Head of caudate nucleus (tissue), 42 donors: ENCODE measurements at regions not wholly inside any gene's neighbourhood (a gene's known extent, or its start where the extent isn't known, plus 50 kb on each side); places are given as distances from the start of the nearest gene placed in this dataset.

Source experiments
- DNase-seq, 42 donors: peaks; one replicate each; pipeline versions ENCODE4 v3.0.0 to v3.0.0-alpha.2; 2020 to 2021; ENCODE audit warnings: mixed read lengths in 7 of 42
- intact Hi-C: fragments of 100-400 bp; cut with DNase I; formaldehyde crosslinking; loops from one replicate; pipeline ENCODE4 v1.15.0; 2022

DNA sequence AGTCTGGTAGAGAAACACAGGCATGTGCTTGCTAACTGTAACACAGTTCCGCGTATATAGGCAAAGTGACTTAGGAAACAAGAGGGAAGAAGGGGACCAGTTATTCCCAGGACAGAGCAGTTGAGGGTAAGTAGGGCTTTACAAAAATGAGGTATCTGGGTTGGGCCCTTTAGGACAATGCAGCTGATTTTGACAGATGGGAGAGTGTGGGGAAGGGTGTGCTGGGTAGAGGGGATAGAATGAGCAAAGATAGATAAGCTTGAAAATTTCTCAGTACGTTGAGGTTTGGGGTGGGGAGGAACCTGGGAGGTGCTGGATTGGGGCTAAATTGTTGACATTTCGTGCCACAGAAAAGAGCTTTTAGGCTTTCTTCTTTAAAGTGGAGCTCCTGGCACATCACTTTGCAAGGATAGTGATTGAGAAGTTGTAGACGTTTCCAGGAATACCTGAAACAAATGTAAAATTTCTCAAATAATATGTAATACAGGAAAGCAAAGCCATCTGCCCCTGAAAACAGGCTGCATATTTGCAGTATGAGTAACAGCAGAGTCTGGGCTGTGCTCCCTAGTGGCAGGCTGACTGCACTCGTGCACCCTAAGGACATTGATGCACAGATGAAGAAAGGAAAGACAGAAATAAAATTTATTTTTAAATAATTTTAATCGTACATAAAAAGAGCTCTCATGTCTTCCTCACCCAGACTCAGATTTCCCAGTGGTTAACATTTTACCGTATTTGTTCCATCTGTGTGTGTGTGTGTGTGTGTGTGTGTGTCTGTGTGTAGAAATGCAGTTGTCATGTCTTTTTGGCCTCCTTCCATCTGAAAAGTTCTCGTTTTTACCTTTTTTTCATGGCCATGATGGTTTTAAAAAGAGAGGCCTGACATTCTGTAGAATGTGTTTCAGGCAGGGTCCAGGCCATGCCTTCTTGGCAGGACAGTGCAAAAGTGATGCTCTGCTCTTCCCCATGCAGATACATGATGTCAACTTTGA is 144.9 kb upstream of the DMRT1 start:
- peak in 22 of 42 donors; percentile 20 to 83 (median 58) for DNase-seq
- intact Hi-C loops: no loop called here

DNA sequence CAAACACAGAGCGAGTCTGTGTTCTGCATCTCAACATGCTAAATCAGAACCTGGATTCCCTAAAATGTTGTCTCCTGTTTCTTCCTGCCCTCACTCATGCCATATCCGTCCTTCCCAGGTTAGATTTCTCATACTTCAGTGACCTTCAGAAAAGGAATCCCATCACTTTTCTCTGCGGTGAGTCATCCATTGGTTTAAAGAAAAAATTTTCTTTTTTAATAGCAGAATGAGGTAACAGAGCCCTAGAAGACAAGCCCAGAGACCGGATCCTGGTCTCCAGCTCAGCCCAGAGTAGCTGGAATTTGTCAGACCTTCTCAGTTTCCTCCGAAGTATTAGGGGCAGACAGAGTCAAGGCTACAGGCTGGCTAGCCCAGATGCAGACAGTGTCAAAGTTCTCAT is 143.2 kb upstream of the DMRT1 start:
- intact Hi-C loops: no loop called here

DNA sequence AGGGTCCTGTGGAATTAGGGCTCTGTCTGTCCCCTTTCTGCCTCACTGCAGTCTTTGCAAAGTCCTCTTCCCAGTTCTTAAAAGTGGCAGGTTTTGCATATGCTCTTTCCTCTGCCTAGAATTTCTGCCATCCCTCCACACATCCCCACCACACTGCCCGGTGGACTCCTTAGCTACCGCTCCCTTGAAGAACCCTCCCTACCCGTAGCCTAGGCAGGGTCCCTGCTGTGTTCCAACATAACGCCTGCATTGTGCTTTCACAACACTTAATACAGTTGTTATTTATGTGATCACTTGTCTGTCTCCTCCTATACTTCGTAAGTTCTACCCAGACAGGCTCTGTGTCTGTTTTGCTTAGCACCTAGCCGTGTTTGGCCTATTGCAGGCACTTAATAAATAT is 142.5 kb upstream of the DMRT1 start:
- intact Hi-C loops: no loop called here

More for the DNA sequence above, 143.2 kb upstream of the DMRT1 start:
- no peak for DNase-seq

DNA sequence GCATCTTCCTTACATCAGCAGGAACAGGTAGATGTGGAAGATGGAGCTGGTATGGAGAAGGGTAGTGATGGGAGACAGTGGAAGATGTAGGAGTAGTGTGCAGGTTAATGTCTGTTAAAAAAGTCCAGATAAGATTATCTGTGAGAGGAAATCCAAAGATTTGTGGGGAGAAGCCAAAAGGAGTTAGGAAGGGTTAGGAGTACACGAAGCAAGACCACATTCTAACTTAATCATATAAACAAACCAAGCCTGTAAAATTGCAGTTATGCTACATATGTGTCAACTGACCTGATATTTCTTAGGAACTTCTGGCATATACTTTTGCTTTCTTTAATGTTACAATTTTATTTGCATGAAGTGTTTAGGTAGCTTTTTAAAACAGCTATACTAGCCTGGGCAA is 142.1 kb upstream of the DMRT1 start:
- no peak for DNase-seq
- intact Hi-C loops: no loop called here

More for the DNA sequence above, 142.5 kb upstream of the DMRT1 start:
- no peak for DNase-seq

DNA sequence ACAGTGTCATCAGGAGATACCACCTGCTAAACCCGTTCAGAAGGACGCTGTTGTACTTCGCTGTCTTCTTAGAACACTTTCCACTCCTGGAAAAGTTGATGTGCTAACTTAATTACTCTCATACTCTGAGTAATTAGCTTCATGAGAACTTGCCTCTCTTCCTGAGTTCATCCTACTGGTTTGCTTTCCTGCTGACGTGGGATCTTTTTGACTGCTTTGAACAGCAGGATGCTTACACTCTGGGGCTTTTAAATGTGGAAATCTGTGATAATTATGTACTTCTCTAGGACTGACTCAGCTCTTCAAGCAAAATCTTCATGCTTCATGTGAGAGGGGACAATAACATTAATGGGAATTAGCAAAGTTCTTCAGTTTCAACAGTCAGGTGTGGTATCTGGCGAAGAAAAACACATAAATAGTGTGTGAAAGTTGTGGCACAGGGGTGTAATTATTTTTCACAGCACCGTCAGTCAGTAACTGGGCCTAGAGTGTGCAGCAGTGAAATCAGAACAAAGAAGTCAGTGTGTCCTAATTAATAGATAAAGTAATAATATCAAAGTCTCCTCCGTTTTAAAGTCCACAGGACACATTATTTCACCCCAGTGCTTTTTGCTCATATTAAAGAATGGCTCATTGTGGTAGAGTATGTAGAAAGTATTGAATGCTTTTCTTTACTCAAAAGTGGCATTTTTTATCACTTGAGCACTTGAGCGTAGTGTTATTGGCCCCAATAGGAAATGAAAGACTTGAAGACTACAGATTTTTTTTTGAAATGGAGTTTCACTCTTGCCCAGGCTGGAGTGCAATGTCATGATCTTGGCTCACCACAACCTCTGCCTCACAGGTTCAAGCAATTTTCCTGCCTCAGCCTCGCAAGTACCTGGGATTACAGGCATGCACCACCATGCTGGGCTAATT is 140.9 kb upstream of the DMRT1 start:
- no peak for DNase-seq
- intact Hi-C loops: no loop called here

DNA sequence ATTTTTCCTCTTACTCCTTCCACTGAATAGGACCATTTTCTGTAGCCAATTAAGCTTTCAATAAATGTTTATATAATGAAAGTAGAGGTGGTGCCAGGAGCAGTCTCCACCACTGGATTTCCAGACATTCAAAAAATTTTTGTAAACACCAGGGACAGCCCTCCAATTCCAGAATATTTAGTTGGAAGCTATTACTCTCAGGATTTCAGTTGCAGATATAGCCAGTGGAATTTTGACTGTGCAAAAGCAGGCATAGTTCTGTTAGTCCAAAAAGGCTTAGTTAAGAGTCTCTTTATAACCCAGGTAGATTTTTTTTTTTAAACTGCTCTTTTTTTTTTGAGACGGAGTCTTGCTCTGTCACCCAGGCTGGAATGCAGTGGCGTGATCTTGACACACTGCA is 138.1 kb upstream of the DMRT1 start:
- intact Hi-C loops: no loop called here
- no peak for DNase-seq

DNA sequence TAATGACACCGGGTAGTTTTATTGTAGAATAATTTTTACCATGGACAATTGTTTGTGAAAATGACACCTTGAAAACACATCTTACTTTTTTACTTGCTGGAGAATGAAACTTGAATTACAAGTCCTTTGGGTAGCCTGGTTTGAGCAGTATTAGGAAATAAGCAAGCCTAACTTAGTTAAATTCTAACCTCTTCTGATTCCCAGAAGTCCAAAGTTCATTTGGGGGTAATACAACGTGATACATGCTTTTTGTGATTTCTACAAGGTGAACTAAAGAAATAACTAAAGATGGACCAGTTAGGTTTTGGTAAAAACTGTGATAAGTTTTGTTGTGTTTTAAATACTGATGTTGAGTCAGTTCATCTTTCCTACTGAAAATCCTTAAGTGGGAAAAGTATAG is 135.4 kb upstream of the DMRT1 start:
- no peak for DNase-seq
- intact Hi-C loops: no loop called here

DNA sequence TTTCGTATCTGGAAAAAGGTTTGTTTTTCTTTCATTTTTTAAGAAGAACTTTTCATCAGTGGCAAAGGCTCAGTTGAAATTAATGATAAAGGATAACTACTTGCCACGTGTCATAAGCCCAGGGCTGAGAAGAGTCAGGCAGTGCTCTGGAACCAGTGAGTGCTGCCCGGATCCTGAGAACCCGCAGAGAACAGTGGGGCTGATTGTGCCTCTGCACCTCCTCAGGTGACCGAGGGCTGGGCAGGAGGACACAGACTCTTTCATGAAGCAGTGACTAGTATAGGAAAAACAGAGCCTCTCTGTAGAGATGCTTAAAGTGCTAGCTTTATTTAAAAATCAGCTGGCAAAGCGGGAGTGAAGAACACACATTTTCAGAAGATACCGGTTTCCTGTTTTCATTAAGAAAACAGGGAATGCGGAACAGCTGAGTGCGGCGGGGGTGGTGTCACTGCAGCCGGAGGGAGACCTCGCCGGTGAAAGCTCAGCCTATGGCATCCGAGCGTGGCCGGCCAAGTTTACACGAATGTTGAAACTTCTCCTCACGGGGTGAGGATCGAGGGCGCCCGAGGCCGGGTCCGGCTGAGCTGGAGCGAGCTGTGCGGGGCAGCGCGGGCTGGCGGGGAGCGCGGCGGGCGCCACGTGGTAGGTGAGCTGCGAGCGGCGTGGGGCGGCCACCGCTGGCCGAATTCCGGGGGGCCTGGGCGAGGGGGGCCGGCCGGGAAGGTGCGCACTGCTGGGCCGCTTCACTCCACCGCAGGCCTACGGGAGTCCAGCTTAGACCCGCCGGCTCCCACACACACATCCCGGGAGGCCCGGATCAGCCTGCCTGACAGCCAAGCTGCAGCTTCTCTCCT is 134.7 kb upstream of the DMRT1 start:
- intact Hi-C loops: no loop called here
- DNase-seq: peak; percentile 45 to 85 (median 66)

DNA sequence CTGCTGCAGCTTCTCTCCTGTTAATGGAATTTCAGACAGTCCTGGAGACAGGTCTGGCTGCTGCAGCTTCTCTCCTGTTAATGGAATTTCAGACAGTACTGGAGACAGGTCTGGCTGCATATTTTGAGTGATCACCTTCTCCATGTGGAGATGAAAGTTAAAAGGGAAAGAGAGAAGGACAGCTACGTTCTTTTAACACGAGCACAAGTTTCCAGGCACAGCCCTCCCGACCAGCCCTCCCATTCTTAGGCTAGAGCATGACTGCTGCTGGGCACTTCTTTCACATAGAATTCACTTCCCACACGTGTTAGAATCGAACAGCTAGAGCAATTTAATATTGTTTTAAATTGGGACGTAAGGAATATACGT is 133.3 kb upstream of the DMRT1 start:
- peak in 1 of 42 donors; percentile 54 for DNase-seq
- intact Hi-C loops: no loop called here

DNA sequence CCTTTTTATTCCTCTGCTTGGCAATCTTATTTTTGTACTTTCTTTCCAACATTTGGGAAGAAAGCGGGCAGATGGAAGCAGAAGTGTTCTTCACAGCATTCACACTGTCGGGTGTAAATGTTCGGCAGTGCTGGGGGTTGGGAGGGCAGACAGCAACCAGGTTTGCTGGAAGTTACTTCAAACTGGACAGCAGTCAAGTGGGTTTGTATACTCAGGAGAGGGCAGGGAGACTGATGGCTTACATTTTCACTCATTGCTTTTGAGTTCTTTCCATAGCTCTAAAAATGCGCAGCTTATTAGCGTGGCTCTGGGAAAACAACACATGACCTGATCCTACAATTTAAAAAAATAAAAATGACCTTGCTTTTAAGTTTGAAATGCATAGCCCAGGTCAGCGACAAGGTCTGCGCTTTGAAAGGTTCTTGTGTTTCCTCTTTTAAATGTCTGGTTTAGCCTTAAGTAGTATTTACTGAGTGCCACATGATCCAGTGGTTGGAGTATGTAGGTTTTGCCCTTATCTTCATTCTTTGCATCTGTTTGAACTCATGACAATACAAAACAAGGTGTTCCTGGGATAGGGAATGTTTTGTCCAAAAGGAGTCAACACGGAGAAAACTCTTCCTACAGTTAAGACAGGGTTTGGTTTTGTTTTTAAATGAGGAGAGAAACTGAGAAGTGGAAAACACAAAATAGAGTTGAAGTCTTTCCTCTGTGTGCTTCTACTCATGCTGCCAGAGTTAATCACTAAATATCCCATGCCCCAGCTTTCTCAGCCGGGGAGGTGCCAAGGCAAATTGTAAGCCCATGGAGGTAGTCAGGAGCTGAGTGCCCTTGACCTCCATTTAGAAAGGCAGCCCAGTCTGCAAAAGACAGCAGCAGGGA is 132.7 kb upstream of the DMRT1 start:
- DNase-seq: no peak
- intact Hi-C loops: no loop called here

DNA sequence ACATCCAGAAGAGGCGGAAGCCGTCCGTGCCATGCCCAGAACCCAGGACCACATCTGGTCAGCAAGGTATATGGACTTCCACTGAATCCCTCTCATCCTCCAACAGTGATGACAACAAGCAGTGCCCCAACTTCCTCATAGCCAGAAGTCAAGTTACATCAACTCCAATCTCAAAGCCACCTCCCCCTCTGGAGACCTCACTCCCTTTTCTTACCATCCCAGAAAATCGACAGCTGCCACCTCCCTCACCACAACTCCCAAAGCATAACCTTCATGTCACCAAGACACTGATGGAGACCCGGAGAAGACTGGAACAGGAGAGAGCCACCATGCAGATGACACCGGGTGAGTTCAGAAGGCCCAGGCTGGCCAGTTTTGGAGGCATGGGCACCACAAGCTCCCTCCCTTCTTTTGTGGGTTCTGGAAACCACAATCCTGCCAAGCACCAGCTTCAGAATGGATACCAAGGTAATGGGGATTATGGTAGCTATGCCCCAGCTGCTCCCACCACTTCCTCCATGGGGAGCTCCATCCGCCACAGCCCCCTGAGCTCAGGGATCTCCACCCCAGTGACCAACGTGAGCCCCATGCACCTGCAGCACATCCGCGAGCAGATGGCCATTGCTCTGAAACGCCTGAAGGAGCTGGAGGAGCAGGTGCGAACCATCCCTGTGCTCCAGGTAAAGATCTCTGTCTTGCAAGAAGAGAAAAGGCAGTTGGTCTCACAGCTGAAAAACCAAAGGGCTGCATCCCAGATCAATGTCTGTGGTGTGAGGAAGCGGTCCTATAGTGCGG is 130.3 kb upstream of the DMRT1 start:
- intact Hi-C loops: no loop called here
- no peak for DNase-seq

DNA sequence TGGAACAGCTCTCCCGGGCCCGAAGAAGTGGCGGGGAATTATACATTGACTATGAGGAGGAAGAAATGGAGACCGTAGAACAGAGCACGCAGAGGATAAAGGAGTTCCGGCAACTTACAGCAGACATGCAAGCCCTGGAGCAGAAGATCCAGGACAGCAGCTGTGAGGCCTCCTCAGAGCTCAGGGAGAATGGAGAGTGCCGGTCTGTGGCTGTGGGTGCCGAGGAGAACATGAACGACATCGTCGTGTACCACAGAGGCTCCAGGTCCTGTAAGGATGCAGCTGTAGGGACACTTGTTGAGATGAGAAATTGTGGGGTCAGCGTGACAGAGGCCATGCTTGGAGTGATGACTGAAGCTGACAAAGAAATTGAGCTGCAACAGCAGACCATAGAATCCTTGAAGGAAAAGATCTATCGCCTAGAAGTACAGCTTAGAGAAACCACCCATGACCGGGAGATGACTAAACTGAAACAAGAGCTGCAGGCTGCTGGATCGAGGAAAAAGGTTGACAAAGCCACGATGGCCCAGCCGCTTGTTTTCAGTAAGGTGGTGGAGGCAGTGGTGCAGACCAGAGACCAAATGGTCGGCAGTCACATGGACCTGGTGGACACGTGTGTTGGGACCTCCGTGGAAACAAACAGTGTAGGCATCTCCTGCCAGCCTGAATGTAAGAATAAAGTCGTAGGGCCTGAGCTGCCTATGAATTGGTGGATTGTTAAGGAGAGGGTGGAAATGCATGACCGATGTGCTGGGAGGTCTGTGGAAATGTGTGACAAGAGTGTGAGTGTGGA is 129.5 kb upstream of the DMRT1 start:
- peak in 6 of 42 donors; percentile 31 to 74 (median 44) for DNase-seq

DNA sequence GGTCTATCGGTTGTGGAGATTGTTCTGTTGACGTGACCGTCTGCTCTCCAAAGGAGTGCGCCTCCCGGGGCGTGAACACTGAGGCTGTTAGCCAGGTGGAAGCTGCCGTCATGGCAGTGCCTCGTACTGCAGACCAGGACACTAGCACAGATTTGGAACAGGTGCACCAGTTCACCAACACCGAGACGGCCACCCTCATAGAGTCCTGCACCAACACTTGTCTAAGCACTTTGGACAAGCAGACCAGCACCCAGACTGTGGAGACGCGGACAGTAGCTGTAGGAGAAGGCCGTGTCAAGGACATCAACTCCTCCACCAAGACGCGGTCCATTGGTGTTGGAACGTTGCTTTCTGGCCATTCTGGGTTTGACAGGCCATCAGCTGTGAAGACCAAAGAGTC is 128.9 kb upstream of the DMRT1 start:
- peak in 1 of 42 donors; percentile 30 for DNase-seq
- intact Hi-C loops: no loop called here

More for the DNA sequence above, 129.5 kb upstream of the DMRT1 start:
- intact Hi-C loops: no loop called here

DNA sequence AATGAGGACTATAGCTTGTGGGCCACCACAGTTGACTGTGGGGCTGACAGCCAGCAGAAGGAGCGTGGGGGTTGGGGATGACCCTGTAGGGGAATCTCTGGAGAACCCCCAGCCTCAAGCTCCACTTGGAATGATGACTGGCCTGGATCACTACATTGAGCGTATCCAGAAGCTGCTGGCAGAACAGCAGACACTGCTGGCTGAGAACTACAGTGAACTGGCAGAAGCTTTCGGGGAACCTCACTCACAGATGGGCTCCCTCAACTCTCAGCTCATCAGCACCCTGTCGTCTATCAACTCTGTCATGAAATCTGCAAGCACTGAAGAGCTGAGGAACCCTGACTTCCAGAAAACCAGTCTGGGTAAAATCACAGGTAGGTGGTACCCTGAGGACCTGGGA is 128.4 kb upstream of the DMRT1 start:
- intact Hi-C loops: no loop called here
- DNase-seq: peak in 5 of 42 donors; percentile 18 to 67 (median 28)

DNA sequence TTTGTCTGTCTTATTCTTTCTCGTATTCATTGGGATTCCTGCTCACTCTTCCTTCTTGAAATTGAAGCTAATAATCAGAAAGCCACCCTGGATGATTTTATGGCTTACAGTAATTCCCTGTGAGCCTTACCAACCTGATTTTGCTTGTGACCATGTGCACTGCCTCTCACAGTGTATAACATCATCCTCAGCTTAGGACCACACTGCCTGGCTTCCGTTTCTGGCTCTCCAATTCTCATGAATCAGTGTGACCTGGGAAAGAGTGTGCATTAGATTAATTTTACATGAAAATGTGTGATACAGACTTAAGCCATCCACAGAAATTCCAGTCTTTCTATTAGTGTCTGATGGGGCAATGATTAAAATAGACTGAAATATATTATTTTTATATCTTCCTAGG is 126.8 kb upstream of the DMRT1 start:
- intact Hi-C loops: no loop called here
- DNase-seq: no peak

DNA sequence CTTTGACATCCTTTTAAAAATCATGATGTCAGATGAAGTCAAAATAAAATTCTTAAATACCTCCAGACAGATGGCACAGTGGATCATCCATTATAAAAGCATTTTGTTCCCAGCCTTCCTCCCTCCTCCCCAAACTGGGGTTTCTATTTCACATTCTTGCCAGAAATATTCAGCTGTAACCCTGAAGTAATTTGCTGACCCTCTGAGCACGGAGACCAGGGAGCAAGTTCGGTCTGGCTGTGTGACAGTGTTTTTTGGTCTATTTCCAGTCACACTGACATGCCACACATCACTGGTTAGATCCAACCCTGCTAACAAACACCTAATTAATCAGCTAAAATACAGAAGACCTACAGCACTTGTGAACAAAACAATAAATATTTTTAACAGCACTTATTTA is 126.2 kb upstream of the DMRT1 start:
- intact Hi-C loops: no loop called here
- peak in 4 of 42 donors; percentile 35 to 70 (median 56) for DNase-seq
